OCI-LY3 (cell line): ENCODE measurements at regions not wholly inside any gene's neighbourhood (a gene's known extent, or its start where the extent isn't known, plus 50 kb on each side); places are given as distances from the start of the nearest gene placed in this dataset.

Experiments
- H2AFZ ChIP-seq: fragments of 200-600, 300-600 bp; shearing (Covaris generic); 2 replicates; pipeline ENCODE4 v1.6.0; 2014; ENCODE audit warnings: antibody characterized with exemption, low read depth, low read length
- H3K27ac ChIP-seq: fragments of 200-600, 300-600 bp; sonication (generic); 2 replicates; pipeline ENCODE4 v1.5.1; 2014; ENCODE audit warnings: mild to moderate bottlenecking, low read length, moderate library complexity, mixed read lengths
- H3K27me3 ChIP-seq: fragments of 200-600, 300-600 bp; sonication (generic); 2 replicates; pipeline ENCODE4 v1.6.1; 2014; ENCODE audit warnings: low read depth, low read length, mixed read lengths
- H3K36me3 ChIP-seq: fragments of 200-600, 300-600 bp; sonication (generic); replicated peaks from 2 replicates; pipeline ENCODE3; 2014; ENCODE audit warnings: low read depth, low read length, mixed read lengths
- H3K4me1 ChIP-seq: fragments of 300-600, 200-600 bp; sonication (generic); 2 replicates; pipeline ENCODE4 v1.6.1; 2014; ENCODE audit warnings: low read length, mixed read lengths
- H3K4me2 ChIP-seq: fragments of 200-600, 300-600 bp; sonication (generic); 2 replicates; pipeline ENCODE4 v1.6.1; 2014; ENCODE audit warnings: low read length, mixed read lengths
- H3K4me3 ChIP-seq: fragments of 300-600, 200-600 bp; sonication (generic); 2 replicates; pipeline ENCODE4 v1.5.1; 2014; ENCODE audit warnings: antibody characterized with exemption, mild to moderate bottlenecking, low read length, moderate library complexity
- H3K79me2 ChIP-seq: fragments of 300-600, 200-600 bp; shearing (Covaris generic); 2 replicates; pipeline ENCODE4 v1.6.1; 2014; ENCODE audit warnings: mild to moderate bottlenecking, low read length, mixed read lengths
- H3K9ac ChIP-seq: fragments of 300-600, 200-600 bp; shearing (Covaris generic); 2 replicates; pipeline ENCODE4 v1.6.0; 2014; ENCODE audit warnings: mild to moderate bottlenecking, low read length, moderate library complexity
- H3K9me3 ChIP-seq: fragments of 200-600, 300-600 bp; shearing (Covaris generic); 2 replicates; pipeline ENCODE4 v1.6.1; 2014; ENCODE audit warnings: low read length, mixed read lengths; ENCODE audit not compliant: insufficient read depth
- H4K20me1 ChIP-seq: fragments of 200-600, 300-600 bp; sonication (generic); 2 replicates; pipeline ENCODE4 v1.6.1; 2016; ENCODE audit warnings: low read length, mixed read lengths; ENCODE audit not compliant: insufficient read depth
- CTCF ChIP-seq: fragments of 200-600, 300-600 bp; sonication (generic); IDR thresholded peaks from 2 replicates; pipeline ENCODE4 v1.5.1; 2014; ENCODE audit warnings: antibody characterized with exemption, low read length, low read depth
- EZH2phosphoT487 ChIP-seq: fragments of 200-600 bp; shearing (Covaris generic); IDR thresholded peaks from 2 replicates; pipeline ENCODE4 v1.6.1; 2018; ENCODE audit warnings: antibody characterized with exemption, mixed run types, low read depth

DNA sequence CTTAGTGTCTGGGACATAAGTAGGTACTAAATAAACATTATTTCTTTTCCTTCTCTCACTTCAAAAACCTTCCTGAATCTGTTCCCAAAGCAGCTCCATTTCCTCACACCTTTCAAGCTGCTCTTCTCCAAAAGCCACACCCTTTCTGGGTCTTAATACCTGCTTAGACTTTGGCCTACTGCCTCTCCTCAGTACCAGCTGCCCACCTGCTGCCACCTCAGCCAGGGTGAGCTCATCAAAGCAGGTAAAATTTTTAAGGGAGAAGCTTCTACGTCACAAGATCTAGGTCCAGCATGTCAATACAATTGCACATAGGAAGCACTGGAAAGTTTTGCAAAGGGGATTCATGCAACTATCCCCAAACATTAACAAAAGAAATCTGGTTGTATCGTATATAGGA is 108.4 kb downstream of the RPL27A start:
- Histone ChIP-seq H3K36me3 (no peaks in the 10 kb centered on the region), H3K9ac (no peak overlapping the region), H2AFZ (no peak overlapping the region), H3K4me2 (no peak overlapping the region), H3K27ac (no peak overlapping the region), H4K20me1 (no peaks in the 10 kb centered on the region), H3K4me3 (no peak overlapping the region), H3K4me1 (peaks cover 7% of the 10 kb centered on the region), H3K27me3 (no peaks in the 10 kb centered on the region), H3K79me2 (no peaks in the 10 kb centered on the region), H3K9me3 (no peaks in the 10 kb centered on the region)
- no peak for TF ChIP-seq CTCF
- TF ChIP-seq EZH2phosphoT487 = no peak

GRCh38 chr11:8792710-8793109 is 110.1 kb downstream of the RPL27A start:
- no peaks in the 10 kb centered on the region for H3K36me3 ChIP-seq
- H3K4me3 ChIP-seq = no peak overlapping the region
- peaks cover 7% of the 10 kb centered on the region for H3K4me1 ChIP-seq
- no peaks in the 10 kb centered on the region for H3K27me3 ChIP-seq
- H2AFZ ChIP-seq = no peak overlapping the region
- H3K27ac ChIP-seq = no peak overlapping the region
- TF ChIP-seq EZH2phosphoT487 = no peak
- no peak for TF ChIP-seq CTCF
- no peak overlapping the region for H3K4me2 ChIP-seq
- H3K9ac ChIP-seq = no peak overlapping the region
- H3K79me2 ChIP-seq = no peaks in the 10 kb centered on the region
- no peaks in the 10 kb centered on the region for H4K20me1 ChIP-seq
- H3K9me3 ChIP-seq = no peaks in the 10 kb centered on the region

GRCh38 chr11:8793114-8793777 is 110.7 kb downstream of the RPL27A start:
- no peaks in the 10 kb centered on the region for H3K36me3 ChIP-seq
- no peak overlapping the region for H3K4me3 ChIP-seq
- TF ChIP-seq EZH2phosphoT487 (no peak), CTCF (no peak)
- no peaks in the 10 kb centered on the region for H3K9me3 ChIP-seq
- H2AFZ ChIP-seq = no peak overlapping the region
- H3K79me2 ChIP-seq = no peaks in the 10 kb centered on the region
- no peak overlapping the region for H3K9ac ChIP-seq
- H3K27ac ChIP-seq = no peak overlapping the region
- H3K4me1 ChIP-seq = peaks cover 7% of the 10 kb centered on the region
- no peak overlapping the region for H3K4me2 ChIP-seq
- H3K27me3 ChIP-seq = no peaks in the 10 kb centered on the region
- H4K20me1 ChIP-seq = no peaks in the 10 kb centered on the region

DNA sequence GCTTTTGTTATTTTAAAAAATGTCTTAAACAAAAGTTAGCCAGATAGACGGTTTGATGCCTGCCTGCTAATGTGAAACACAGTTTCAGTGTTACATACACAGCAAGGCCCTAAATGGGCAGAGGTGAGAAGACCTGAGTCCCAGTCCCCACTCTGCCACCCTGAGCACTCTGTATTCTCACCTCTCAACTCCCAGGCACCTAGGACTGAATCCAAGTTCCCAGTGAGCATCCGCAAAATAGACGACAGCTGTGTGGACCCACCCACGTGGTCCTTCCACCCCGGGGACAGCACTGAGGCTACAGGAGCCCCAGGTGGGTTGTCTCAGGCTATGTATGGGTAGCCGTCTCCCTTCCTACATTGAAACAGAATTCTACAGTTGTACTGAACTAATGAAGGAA is 111.5 kb downstream of the RPL27A start:
- Histone ChIP-seq H3K27me3 (no peaks in the 10 kb centered on the region), H3K4me3 (no peak overlapping the region), H3K4me1 (peaks cover 7% of the 10 kb centered on the region), H3K79me2 (no peaks in the 10 kb centered on the region), H3K9me3 (no peaks in the 10 kb centered on the region), H3K4me2 (no peak overlapping the region), H2AFZ (no peak overlapping the region), H4K20me1 (no peaks in the 10 kb centered on the region), H3K36me3 (no peaks in the 10 kb centered on the region), H3K27ac (no peak overlapping the region), H3K9ac (no peak overlapping the region)
- TF ChIP-seq EZH2phosphoT487 (no peak), CTCF (no peak)
